K562 (cell line): ENCODE measurements at regions not wholly inside any gene's neighbourhood (a gene's known extent, or its start where the extent isn't known, plus 50 kb on each side); places are given as distances from the start of the nearest gene placed in this dataset.

Experiments
- ARID2 ChIP-seq: fragments of 450-650 bp; IDR thresholded peaks from 2 replicates; pipeline ENCODE4 v1.6.1; 2017; ENCODE audit warnings: antibody characterized with exemption, mild to moderate bottlenecking
- MAFF ChIP-seq: IDR thresholded peaks from 2 replicates; pipeline ENCODE4 v1.6.1; 2012; ENCODE audit warnings: low read length, improper control_type of control experiment
- TEAD2 ChIP-seq: fragments of 450-650 bp; IDR thresholded peaks from 2 replicates; pipeline ENCODE4 v1.6.1; 2016; ENCODE audit warnings: missing genetic modification characterization, control low read depth, missing compliant biosample characterization
- ZFP36 ChIP-seq: fragments of 150-350 bp; IDR thresholded peaks from 2 replicates; pipeline ENCODE4 v1.6.1; 2018; ENCODE audit warnings: low read length, low read depth; ENCODE audit not compliant: partially characterized antibody
- ZNF780A ChIP-seq: fragments of 250-450 bp; sonication (Bioruptor Pico); IDR thresholded peaks from 2 replicates; pipeline ENCODE4 v1.5.0; 2021; ENCODE audit warnings: mild to moderate bottlenecking

- TF ChIP-seq MAFF (no peak), ARID2 (no peak), ZNF780A (CRISPR knock-in tag) (no peak), ZFP36 (no peak), TEAD2 (no peak)
Observed at GRCh38 chr11:123247496-123247799, 52.4 kb upstream of the CLMP start.
